HG02571 (cell line): ENCODE measurements at regions not wholly inside any gene's neighbourhood (a gene's known extent, or its start where the extent isn't known, plus 50 kb on each side); places are given as distances from the start of the nearest gene placed in this dataset.
"Not testable (repeated sequence)": the region's sequence is repeated elsewhere in the genome, so short reads cannot be mapped to it uniquely, and the experiment has no call there.

Experiments used
- ATAC-seq: cut with Tn5 transposase; IDR thresholded peaks from one replicate; pipeline ENCODE4 v1.9.1; 2021; ENCODE audit warnings: mild to moderate bottlenecking, moderate library complexity; ENCODE audit not compliant: unreplicated experiment

GRCh38 chr16:48745541-48745940, 135.6 kb upstream of the N4BP1 start:
- no peak for ATAC-seq

GRCh38 chr16:48740964-48741363, 131.0 kb upstream of the N4BP1 start:
- no peak for ATAC-seq

- ATAC-seq: no peak
Measured at GRCh38 chr16:48734220-48734619, 124.2 kb upstream of the N4BP1 start.

GRCh38 chr16:48704710-48705109, 94.7 kb upstream of the N4BP1 start:
- no peak for ATAC-seq

GRCh38 chr16:48687421-48688038, 77.5 kb upstream of the N4BP1 start:
- ATAC-seq: peak; percentile 63

GRCh38 chr16:48684148-48684547, 74.2 kb upstream of the N4BP1 start:
- ATAC-seq: no peak

GRCh38 chr16:48682971-48683370, 73.0 kb upstream of the N4BP1 start:
- ATAC-seq: no peak

- no peak for ATAC-seq
Measured at GRCh38 chr16:48681520-48681919, 71.5 kb upstream of the N4BP1 start.

- no peak for ATAC-seq
Measured at GRCh38 chr16:48680881-48681280, 70.9 kb upstream of the N4BP1 start.

- ATAC-seq: no peak
Measured at GRCh38 chr16:48676836-48677235, 66.9 kb upstream of the N4BP1 start.

GRCh38 chr16:48668184-48668583, 58.2 kb upstream of the N4BP1 start:
- ATAC-seq: not testable (repeated sequence)

- no peak for ATAC-seq
Measured at GRCh38 chr16:48659940-48660339, 50.0 kb upstream of the N4BP1 start.
